Keratinocyte (primary cell): ENCODE measurements at regions not wholly inside any gene's neighbourhood (a gene's known extent, or its start where the extent isn't known, plus 50 kb on each side); places are given as distances from the start of the nearest gene placed in this dataset.

ENCODE experiments used
- DNase-seq: peaks from one replicate; pipeline ENCODE4 v3.0.0-alpha.2; 2011; ENCODE audit warnings: low read depth, missing footprints, low spot score
- FAIRE-seq: peaks from 2 replicates; lab custom pipeline; 2011; peaks lifted over from hg19 to GRCh38; lab: Jason Lieb, UNC
- H2AFZ ChIP-seq: 2 replicates; pipeline ENCODE4 v1.6.0; 2012; ENCODE audit warnings: low read length, control low read depth, inconsistent platforms; ENCODE audit not compliant: control insufficient read depth
- H3K27ac ChIP-seq: 2 replicates; pipeline ENCODE4 v1.5.1; 2011; ENCODE audit warnings: low read length; ENCODE audit not compliant: control insufficient read depth, insufficient read depth
- H3K27me3 ChIP-seq: 3 replicates; pipeline ENCODE4 v1.6.0; 2011; ENCODE audit warnings: low read length; ENCODE audit not compliant: control insufficient read depth, insufficient read depth; ENCODE audit errors: extremely low read depth
- H3K36me3 ChIP-seq, 2 experiments: 2 replicates in 1 of 2; 3 replicates in 1 of 2; pipeline ENCODE4 v1.5.1; 2011; ENCODE audit warnings: low read length in 2 of 2, mild to moderate bottlenecking in 1 of 2; ENCODE audit not compliant: control insufficient read depth in 2 of 2, insufficient read depth in 2 of 2; ENCODE audit errors: extremely low read depth in 1 of 2
- H3K4me1 ChIP-seq: 3 replicates; pipeline ENCODE4 v1.5.1; 2011; ENCODE audit warnings: low read length; ENCODE audit not compliant: control insufficient read depth, insufficient read depth; ENCODE audit errors: extremely low read depth
- H3K4me2 ChIP-seq: 3 replicates; pipeline ENCODE4 v1.6.0; 2011; ENCODE audit warnings: low read depth, low read length; ENCODE audit not compliant: control insufficient read depth, insufficient read depth; ENCODE audit errors: extremely low read depth
- H3K4me3 ChIP-seq, 3 experiments: fragments of 200-600 bp in 1 of 3; sonication (generic) in 1 of 3; 2 replicates in 2 of 3; 3 replicates in 1 of 3; pipeline ENCODE4 v1.5.1; 2011 to 2016; ENCODE audit warnings: low read length in 3 of 3, mild to moderate bottlenecking in 3 of 3, control low read depth in 2 of 3, inconsistent platforms in 1 of 3, low read depth in 1 of 3, mixed read lengths in 1 of 3, mixed run types in 1 of 3, moderate library complexity in 1 of 3; ENCODE audit not compliant: control insufficient read depth in 2 of 3, insufficient read depth in 2 of 3; ENCODE audit errors: extremely low read depth in 1 of 3
- H3K79me2 ChIP-seq: 2 replicates; pipeline ENCODE4 v1.6.0; 2012; ENCODE audit warnings: low read length; ENCODE audit not compliant: control insufficient read depth, insufficient read depth
- H3K9ac ChIP-seq: 3 replicates; pipeline ENCODE4 v1.6.0; 2011; ENCODE audit warnings: low read length; ENCODE audit not compliant: control insufficient read depth, insufficient read depth; ENCODE audit errors: extremely low read depth
- H3K9me1 ChIP-seq: 3 replicates; pipeline ENCODE4 v1.6.0; 2011; ENCODE audit warnings: low read length; ENCODE audit not compliant: control insufficient read depth, insufficient read depth; ENCODE audit errors: extremely low read depth
- H3K9me3 ChIP-seq: 2 replicates; pipeline ENCODE4 v1.5.1; 2012; ENCODE audit warnings: low read depth, low read length; ENCODE audit not compliant: control insufficient read depth
- H4K20me1 ChIP-seq: 3 replicates; pipeline ENCODE4 v1.6.0; 2011; ENCODE audit warnings: low read length; ENCODE audit not compliant: control insufficient read depth, insufficient read depth; ENCODE audit errors: extremely low read depth
- EZH2 ChIP-seq: IDR thresholded peaks from one replicate; pipeline ENCODE4 v1.6.1; 2012; ENCODE audit warnings: inconsistent platforms, mild to moderate bottlenecking, low read length, moderate library complexity
- dilution Hi-C: fragments of 300-500 bp; cut with MboI; formaldehyde crosslinking; loops from one replicate; pipeline ENCODE4 v1.7.0; 2020; ENCODE audit warnings: low sequenced_read_pairs; ENCODE audit not compliant: extremely low pct_ligation_motif_present
- TF ChIP-seq, protein P1 (sequence below), 3 experiments: IDR thresholded peaks in 1 of 3; conservative IDR thresholded peaks in 1 of 3; optimal IDR thresholded peaks in 1 of 3; 2 replicates in 2 of 3; 3 replicates in 1 of 3; pipeline versions ENCODE3 to v1.5.1; 2011; ENCODE audit warnings: low read length in 3 of 3, mild to moderate bottlenecking in 3 of 3, moderate library complexity in 2 of 3, control low read depth in 1 of 3, inconsistent platforms in 1 of 3; ENCODE audit not compliant: insufficient read depth in 2 of 3; ENCODE audit errors: extremely low read depth in 1 of 3

GRCh38 chr21:39006571-39007311 lies 176.5 kb downstream of the PSMG1 start:
- no peaks in the 10 kb centered on the region for H3K36me3 ChIP-seq
- H3K4me2 ChIP-seq, result peak overlapping the region; percentile 23
- TF ChIP-seq, protein P1, sequence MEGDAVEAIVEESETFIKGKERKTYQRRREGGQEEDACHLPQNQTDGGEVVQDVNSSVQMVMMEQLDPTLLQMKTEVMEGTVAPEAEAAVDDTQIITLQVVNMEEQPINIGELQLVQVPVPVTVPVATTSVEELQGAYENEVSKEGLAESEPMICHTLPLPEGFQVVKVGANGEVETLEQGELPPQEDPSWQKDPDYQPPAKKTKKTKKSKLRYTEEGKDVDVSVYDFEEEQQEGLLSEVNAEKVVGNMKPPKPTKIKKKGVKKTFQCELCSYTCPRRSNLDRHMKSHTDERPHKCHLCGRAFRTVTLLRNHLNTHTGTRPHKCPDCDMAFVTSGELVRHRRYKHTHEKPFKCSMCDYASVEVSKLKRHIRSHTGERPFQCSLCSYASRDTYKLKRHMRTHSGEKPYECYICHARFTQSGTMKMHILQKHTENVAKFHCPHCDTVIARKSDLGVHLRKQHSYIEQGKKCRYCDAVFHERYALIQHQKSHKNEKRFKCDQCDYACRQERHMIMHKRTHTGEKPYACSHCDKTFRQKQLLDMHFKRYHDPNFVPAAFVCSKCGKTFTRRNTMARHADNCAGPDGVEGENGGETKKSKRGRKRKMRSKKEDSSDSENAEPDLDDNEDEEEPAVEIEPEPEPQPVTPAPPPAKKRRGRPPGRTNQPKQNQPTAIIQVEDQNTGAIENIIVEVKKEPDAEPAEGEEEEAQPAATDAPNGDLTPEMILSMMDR (optimal IDR thresholded peaks at IDR 0.05 in 1 of 3, IDR thresholded peaks at IDR 0.05 in 1 of 3, conservative IDR thresholded peaks at IDR 0.05 in 1 of 3; ENCODE audit: extremely low read depth in 1 of 3, insufficient read depth in 2 of 3, low read length in 3 of 3), result no peak
- no peak for TF ChIP-seq EZH2
- peaks cover 26% of the 10 kb centered on the region for H3K4me1 ChIP-seq
- no peaks in the 10 kb centered on the region for H3K9me1 ChIP-seq
- peak; percentile 84 for FAIRE-seq
- H3K27me3 ChIP-seq, result no peaks in the 10 kb centered on the region
- H3K27ac ChIP-seq, result peak overlapping the region; percentile 29
- dilution Hi-C loops, result no loop called here
- peak overlapping the region; percentile 58 for H3K9ac ChIP-seq
- no peaks in the 10 kb centered on the region for H4K20me1 ChIP-seq
- no peaks in the 10 kb centered on the region for H3K79me2 ChIP-seq
- peak overlapping the region; percentile 53 for H2AFZ ChIP-seq
- H3K4me3 ChIP-seq, result no peak overlapping the region
- no peak for DNase-seq
- H3K9me3 ChIP-seq, result no peaks in the 10 kb centered on the region

GRCh38 chr21:39005502-39005787 lies 177.8 kb downstream of the PSMG1 start:
- dilution Hi-C loops, result no loop called here
- Histone ChIP-seq H3K9ac (no peak overlapping the region), H3K27me3 (no peaks in the 10 kb centered on the region), H3K4me2 (no peak overlapping the region), H3K4me1 (peaks cover 30% of the 10 kb centered on the region), H3K36me3 (no peaks in the 10 kb centered on the region), H3K9me3 (no peaks in the 10 kb centered on the region), H2AFZ (peak overlapping the region; percentile 8), H3K4me3 (no peak overlapping the region), H3K79me2 (no peaks in the 10 kb centered on the region), H3K9me1 (no peaks in the 10 kb centered on the region), H3K27ac (no peak overlapping the region), H4K20me1 (no peaks in the 10 kb centered on the region)
- FAIRE-seq (no peak), DNase-seq (no peak)
- TF ChIP-seq, protein P1 (optimal IDR thresholded peaks at IDR 0.05 in 1 of 3, IDR thresholded peaks at IDR 0.05 in 1 of 3, conservative IDR thresholded peaks at IDR 0.05 in 1 of 3; ENCODE audit: extremely low read depth in 1 of 3, insufficient read depth in 2 of 3, low read length in 3 of 3), result no peak
- no peak for TF ChIP-seq EZH2
